MM.1S (cell line): ENCODE measurements at regions not wholly inside any gene's neighbourhood (a gene's known extent, or its start where the extent isn't known, plus 50 kb on each side); places are given as distances from the start of the nearest gene placed in this dataset.

Experiments
- DNase-seq: peaks from one replicate; pipeline ENCODE4 v3.0.0-alpha.2; 2015
- H2AFZ ChIP-seq: fragments of 300-600 bp; sonication (generic); 2 replicates; pipeline ENCODE4 v1.6.0; 2016; ENCODE audit warnings: antibody characterized with exemption, low read length
- H3F3A ChIP-seq: fragments of 300-600 bp; sonication (generic); 2 replicates; pipeline ENCODE4 v1.6.1; 2016; ENCODE audit warnings: mild to moderate bottlenecking, antibody characterized with exemption, low read length, moderate library complexity, mixed read lengths; ENCODE audit not compliant: insufficient read depth
- H3K27ac ChIP-seq: fragments of 300-600 bp; sonication (generic); 2 replicates; pipeline ENCODE4 v1.5.1; 2016; ENCODE audit warnings: mild to moderate bottlenecking, low read length
- H3K27me3 ChIP-seq: fragments of 300-600 bp; sonication (generic); replicated peaks from 2 replicates; pipeline ENCODE4 v1.6.0; 2016; ENCODE audit warnings: low read length; ENCODE audit not compliant: insufficient read depth
- H3K36me3 ChIP-seq: fragments of 300-600 bp; sonication (generic); replicated peaks from 2 replicates; pipeline ENCODE4 v1.6.1; 2016; ENCODE audit warnings: mild to moderate bottlenecking, low read length, mixed read lengths; ENCODE audit not compliant: insufficient read depth
- H3K4me1 ChIP-seq: fragments of 300-600 bp; sonication (generic); 2 replicates; pipeline ENCODE4 v1.6.1; 2016; ENCODE audit warnings: low read length, mixed read lengths
- H3K4me2 ChIP-seq: fragments of 300-600 bp; sonication (generic); 2 replicates; pipeline ENCODE4 v1.6.0; 2016; ENCODE audit warnings: low read depth, low read length
- H3K4me3 ChIP-seq: fragments of 300-600 bp; sonication (generic); 2 replicates; pipeline ENCODE4 v1.5.1; 2016; ENCODE audit warnings: low read length, mixed read lengths
- H3K79me2 ChIP-seq: fragments of 300-600 bp; sonication (generic); 2 replicates; pipeline ENCODE4 v1.6.1; 2016; ENCODE audit warnings: mixed run types, low read length, mixed read lengths
- H3K9ac ChIP-seq: fragments of 300-600 bp; sonication (generic); 2 replicates; pipeline ENCODE4 v1.6.1; 2016; ENCODE audit warnings: low read length, mixed read lengths
- H3K9me2 ChIP-seq: fragments of 300-600 bp; sonication (generic); replicated peaks from 2 replicates; pipeline ENCODE4 v1.6.1; 2016; ENCODE audit warnings: mild to moderate bottlenecking, low read length, mixed read lengths; ENCODE audit not compliant: insufficient read depth
- H3K9me3 ChIP-seq: fragments of 300-600 bp; sonication (generic); replicated peaks from 2 replicates; pipeline ENCODE4 v1.6.1; 2016; ENCODE audit warnings: mild to moderate bottlenecking, low read length, mixed read lengths; ENCODE audit not compliant: insufficient read depth
- H4K20me1 ChIP-seq: fragments of 300-600 bp; sonication (generic); 2 replicates; pipeline ENCODE4 v1.6.1; 2016; ENCODE audit warnings: mild to moderate bottlenecking, low read length, moderate library complexity, mixed read lengths; ENCODE audit not compliant: insufficient read depth
- CTCF ChIP-seq: fragments of 300-600 bp; sonication (generic); IDR thresholded peaks from 2 replicates; pipeline ENCODE4 v1.5.1; 2016; ENCODE audit warnings: antibody characterized with exemption, low read length, mixed read lengths
- EZH2 ChIP-seq: fragments of 300-600 bp; sonication (generic); optimal IDR thresholded peaks from 2 replicates; pipeline ENCODE3; 2017; ENCODE audit warnings: low read depth, mild to moderate bottlenecking, antibody characterized with exemption, low read length, mixed read lengths
- EZH2phosphoT487 ChIP-seq: fragments of 300-600 bp; sonication (generic); IDR thresholded peaks from 2 replicates; pipeline ENCODE4 v1.6.1; 2018; ENCODE audit warnings: antibody characterized with exemption, low read length

- Histone ChIP-seq H4K20me1 (no peaks in the 10 kb centered on the region), H3K36me3 (no peaks in the 10 kb centered on the region), H3K9me3 (no peaks in the 10 kb centered on the region), H2AFZ (no peak overlapping the region), H3K4me2 (no peak overlapping the region), H3K27me3 (no peaks in the 10 kb centered on the region), H3K4me1 (no peaks in the 10 kb centered on the region), H3K9me2 (no peaks in the 10 kb centered on the region), H3K27ac (no peak overlapping the region), H3K4me3 (no peak overlapping the region), H3F3A (no peaks in the 10 kb centered on the region), H3K79me2 (no peaks in the 10 kb centered on the region), H3K9ac (no peak overlapping the region)
- DNase-seq: no peak
- TF ChIP-seq EZH2phosphoT487 (no peak), EZH2 (no peak), CTCF (no peak)
Observed at GRCh38 chr2:150110548-150110947, 376.9 kb downstream of the RND3 start.

- Histone ChIP-seq H3K27me3 (no peaks in the 10 kb centered on the region), H3K9me3 (no peaks in the 10 kb centered on the region), H3K4me3 (no peak overlapping the region), H3F3A (no peaks in the 10 kb centered on the region), H3K9me2 (no peaks in the 10 kb centered on the region), H3K36me3 (no peaks in the 10 kb centered on the region), H3K9ac (no peak overlapping the region), H3K79me2 (no peaks in the 10 kb centered on the region), H2AFZ (no peak overlapping the region), H3K4me2 (no peak overlapping the region), H4K20me1 (no peaks in the 10 kb centered on the region), H3K27ac (no peak overlapping the region), H3K4me1 (no peaks in the 10 kb centered on the region)
- DNase-seq: no peak
- no peak for TF ChIP-seq CTCF
- TF ChIP-seq EZH2phosphoT487: no peak
- TF ChIP-seq EZH2: no peak
Observed at GRCh38 chr2:150109912-150110311, 377.6 kb downstream of the RND3 start.

GRCh38 chr2:150109028-150109427, 378.4 kb downstream of the RND3 start:
- Histone ChIP-seq H3K27ac (no peak overlapping the region), H3K4me3 (no peak overlapping the region), H3K9me2 (no peaks in the 10 kb centered on the region), H3K27me3 (no peaks in the 10 kb centered on the region), H3K9ac (no peak overlapping the region), H3K9me3 (no peaks in the 10 kb centered on the region), H2AFZ (no peak overlapping the region), H3K4me1 (no peaks in the 10 kb centered on the region), H3K79me2 (no peaks in the 10 kb centered on the region), H3F3A (no peaks in the 10 kb centered on the region), H3K4me2 (no peak overlapping the region), H4K20me1 (no peaks in the 10 kb centered on the region), H3K36me3 (no peaks in the 10 kb centered on the region)
- TF ChIP-seq CTCF: no peak
- TF ChIP-seq EZH2: no peak
- TF ChIP-seq EZH2phosphoT487: no peak
- no peak for DNase-seq
